GM18505 (cell line): ENCODE measurements at regions not wholly inside any gene's neighbourhood (a gene's known extent, or its start where the extent isn't known, plus 50 kb on each side); places are given as distances from the start of the nearest gene placed in this dataset.

Experiments used
- ATAC-seq: cut with Tn5 transposase; IDR thresholded peaks from one replicate; pipeline ENCODE4 v1.9.1; 2021; ENCODE audit not compliant: unreplicated experiment
- POLR2A ChIP-seq: IDR thresholded peaks from 4 replicates; pipeline ENCODE4 v1.6.1; 2011; ENCODE audit warnings: borderline replicate concordance; ENCODE audit not compliant: insufficient read depth, insufficient read length; ENCODE audit errors: extremely low read depth

GRCh38 chr14:42642787-42643186 is 1036.1 kb downstream of the LRFN5 start:
- no peak for TF ChIP-seq POLR2A

GRCh38 chr14:42633504-42634095 is 1026.9 kb downstream of the LRFN5 start:
- ATAC-seq, result no peak
- TF ChIP-seq POLR2A, result no peak

More at GRCh38 chr14:42642787-42643186, 1036.1 kb downstream of the LRFN5 start:
- no peak for ATAC-seq

- no peak for TF ChIP-seq POLR2A
- no peak for ATAC-seq
Measured at GRCh38 chr14:42629553-42629952, 1022.9 kb downstream of the LRFN5 start.

GRCh38 chr14:42628602-42629001 is 1021.9 kb downstream of the LRFN5 start:
- ATAC-seq, result peak; percentile 64
- no peak for TF ChIP-seq POLR2A

GRCh38 chr14:42626986-42627385 is 1020.3 kb downstream of the LRFN5 start:
- ATAC-seq, result no peak
- no peak for TF ChIP-seq POLR2A

GRCh38 chr14:42624980-42625761 is 1018.5 kb downstream of the LRFN5 start:
- TF ChIP-seq POLR2A, result no peak
- ATAC-seq, result no peak

GRCh38 chr14:42617005-42617404 is 1010.3 kb downstream of the LRFN5 start:
- no peak for ATAC-seq
- TF ChIP-seq POLR2A, result no peak

- no peak for ATAC-seq
Measured at GRCh38 chr14:42606839-42607238, 1000.2 kb downstream of the LRFN5 start.

GRCh38 chr14:42602336-42602845 is 995.7 kb downstream of the LRFN5 start:
- TF ChIP-seq POLR2A, result no peak
- ATAC-seq, result no peak

More at GRCh38 chr14:42606839-42607238, 1000.2 kb downstream of the LRFN5 start:
- TF ChIP-seq POLR2A, result no peak

- no peak for ATAC-seq
- TF ChIP-seq POLR2A, result no peak
Measured at GRCh38 chr14:42572032-42572431, 965.4 kb downstream of the LRFN5 start.

GRCh38 chr14:42569227-42569626 is 962.6 kb downstream of the LRFN5 start:
- ATAC-seq, result no peak
- TF ChIP-seq POLR2A, result no peak

- TF ChIP-seq POLR2A, result no peak
- ATAC-seq, result no peak
Measured at GRCh38 chr14:42565556-42565955, 958.9 kb downstream of the LRFN5 start.

GRCh38 chr14:42563313-42563712 is 956.6 kb downstream of the LRFN5 start:
- TF ChIP-seq POLR2A, result no peak
- ATAC-seq, result no peak

GRCh38 chr14:42556551-42556950 is 949.9 kb downstream of the LRFN5 start:
- ATAC-seq, result no peak
- TF ChIP-seq POLR2A, result no peak
